HG03175 (cell line): ENCODE measurements at regions not wholly inside any gene's neighbourhood (a gene's known extent, or its start where the extent isn't known, plus 50 kb on each side); places are given as distances from the start of the nearest gene placed in this dataset.

Experiments
- ATAC-seq: cut with Tn5 transposase; IDR thresholded peaks from one replicate; pipeline ENCODE4 v1.9.1; 2021; ENCODE audit warnings: mild to moderate bottlenecking, moderate library complexity; ENCODE audit not compliant: unreplicated experiment

- no peak for ATAC-seq
Measured at GRCh38 chr10:130905921-130906320, 405.6 kb downstream of the TCERG1L start.

GRCh38 chr10:130910848-130911247 lies 400.7 kb downstream of the TCERG1L start:
- no peak for ATAC-seq

DNA sequence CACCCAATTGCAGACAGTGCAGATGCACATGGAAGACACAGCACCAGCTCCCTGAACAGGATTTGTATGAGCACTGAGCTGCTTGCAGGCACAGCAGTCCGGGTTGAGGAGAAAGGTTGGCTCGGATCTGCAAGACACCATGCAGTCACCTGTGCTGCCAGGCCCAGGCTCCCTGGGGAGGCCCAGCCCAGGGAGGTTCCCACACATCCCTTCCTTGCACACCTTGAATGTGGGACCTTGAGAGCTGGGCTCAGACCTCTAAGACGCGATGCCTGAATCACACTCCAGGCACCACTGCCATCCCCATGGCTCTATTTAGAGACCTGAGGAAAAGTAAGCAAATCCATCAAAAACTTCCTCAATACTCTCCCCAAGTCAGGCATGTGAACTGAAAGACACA lies 397.7 kb downstream of the TCERG1L start:
- no peak for ATAC-seq

DNA sequence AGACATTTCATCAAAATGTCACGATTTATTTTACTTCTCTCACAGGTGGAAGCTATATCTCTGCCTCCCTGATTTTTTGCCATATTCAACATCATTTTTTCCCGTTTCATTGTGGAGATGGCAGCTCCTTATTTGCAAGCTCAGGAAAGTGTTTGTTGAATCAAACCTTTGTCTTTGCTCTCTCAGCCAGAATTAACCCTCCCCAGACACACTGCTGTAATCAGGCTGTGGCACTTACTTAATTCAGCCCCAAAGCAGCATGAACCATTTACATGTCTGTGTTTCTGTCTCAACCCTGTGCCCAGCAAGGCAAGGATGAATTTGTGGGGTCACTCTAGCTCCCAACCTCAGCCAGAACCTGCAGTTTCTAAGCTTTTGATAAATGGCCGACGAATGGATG lies 397.2 kb downstream of the TCERG1L start:
- ATAC-seq, result no peak

DNA sequence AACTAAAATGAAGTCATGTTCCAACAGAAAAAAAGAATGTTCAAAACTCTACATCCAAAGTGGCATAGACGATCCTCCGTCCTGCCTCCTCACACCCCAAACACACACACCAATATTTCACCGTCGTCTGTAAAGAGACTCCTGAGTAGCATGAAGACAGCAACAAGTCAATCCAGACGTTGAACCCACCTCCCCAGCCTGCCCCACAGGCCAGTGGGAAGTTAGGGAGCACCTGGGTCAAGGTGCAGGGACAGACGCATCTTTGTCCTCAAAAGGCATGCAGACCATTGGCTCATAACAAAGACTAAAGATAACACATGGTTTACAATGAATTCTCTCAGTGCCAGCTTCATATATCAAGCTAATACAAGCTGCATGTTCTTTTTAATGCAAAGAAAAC lies 396.5 kb downstream of the TCERG1L start:
- no peak for ATAC-seq

- no peak for ATAC-seq
Measured at GRCh38 chr10:130921461-130921860, 390.1 kb downstream of the TCERG1L start.

DNA sequence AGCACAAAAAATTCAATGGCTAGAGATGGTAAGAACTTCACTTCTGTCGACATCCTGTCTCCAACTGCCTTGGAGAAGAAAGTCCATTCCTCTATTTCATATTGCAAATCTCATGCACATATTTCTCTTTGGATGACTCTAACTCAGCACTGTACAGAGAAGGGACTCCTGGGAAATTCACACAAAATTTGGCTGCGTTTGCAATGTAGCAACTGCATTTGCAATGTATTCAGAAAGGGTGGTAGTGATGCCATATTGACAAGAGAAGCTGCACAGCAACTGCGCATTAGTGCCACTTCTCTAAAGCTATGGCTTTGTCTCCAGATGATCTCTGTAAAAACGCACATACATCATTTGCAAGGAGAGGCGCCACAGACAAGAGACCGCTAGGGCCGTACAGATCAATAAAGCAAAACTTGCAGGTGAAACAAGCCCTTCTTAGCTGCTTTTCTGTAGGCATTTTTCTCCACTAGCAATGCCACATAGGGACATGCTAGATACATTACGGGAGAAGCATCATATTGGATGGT lies 389.5 kb downstream of the TCERG1L start:
- no peak for ATAC-seq

- ATAC-seq, result no peak
Measured at GRCh38 chr10:130923596-130923995, 387.9 kb downstream of the TCERG1L start.

DNA sequence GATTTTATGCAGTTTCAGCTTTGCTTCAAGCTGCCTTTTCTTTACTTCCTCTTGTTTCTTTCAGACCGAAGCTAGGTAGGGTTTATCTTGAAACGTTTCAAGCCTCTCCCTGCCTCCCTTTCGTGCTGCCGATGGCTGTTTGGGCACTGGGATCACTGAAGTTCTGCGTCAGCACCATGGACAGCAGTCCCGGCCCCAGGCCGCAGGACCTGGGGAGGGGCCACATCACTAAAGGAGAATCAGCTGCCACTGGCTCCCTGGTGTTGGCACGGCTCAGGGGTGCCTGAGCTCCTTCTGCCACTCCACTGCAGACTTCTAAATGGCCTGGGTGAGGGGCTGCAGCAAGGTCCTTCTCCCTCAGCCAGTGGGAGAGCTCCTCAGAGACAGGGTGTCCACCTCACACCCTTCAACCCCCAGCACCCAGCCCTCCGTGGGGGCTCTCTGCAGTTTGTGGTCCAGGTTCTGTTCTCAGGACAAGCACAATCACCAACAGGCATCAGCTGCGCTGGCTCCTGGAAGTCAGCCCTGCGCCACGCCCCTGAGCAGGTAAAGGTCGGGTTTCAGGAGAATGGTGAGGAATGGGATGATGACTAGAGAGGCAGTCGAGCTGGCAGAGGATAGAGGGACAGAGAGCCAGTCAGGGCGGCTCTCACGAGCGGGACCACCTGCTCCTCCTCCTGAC lies 387.2 kb downstream of the TCERG1L start:
- ATAC-seq, result no peak

DNA sequence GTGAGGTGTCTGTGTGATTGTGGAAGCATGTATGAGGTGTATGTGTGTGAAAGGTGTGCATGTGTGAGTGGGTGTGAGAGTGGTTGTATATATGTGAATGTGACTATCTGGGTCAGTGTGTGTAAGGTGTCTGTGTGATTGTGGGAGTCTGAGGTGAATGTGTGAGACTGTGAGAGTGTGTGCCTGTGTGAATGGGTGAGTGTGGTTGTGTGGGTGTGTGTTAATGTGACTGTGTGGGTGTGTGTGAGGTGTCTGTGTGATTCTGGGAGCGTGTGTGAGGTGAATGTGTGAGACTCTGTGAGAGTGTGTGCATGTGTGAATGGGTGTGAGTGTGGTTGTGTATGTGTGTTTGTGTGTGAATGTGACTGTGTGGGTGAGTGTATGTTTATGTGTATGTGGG lies 385.1 kb downstream of the TCERG1L start:
- ATAC-seq, result no peak

- ATAC-seq, result no peak
Measured at GRCh38 chr10:130927157-130927556, 384.4 kb downstream of the TCERG1L start.

- no peak for ATAC-seq
Measured at GRCh38 chr10:130928306-130928705, 383.2 kb downstream of the TCERG1L start.

DNA sequence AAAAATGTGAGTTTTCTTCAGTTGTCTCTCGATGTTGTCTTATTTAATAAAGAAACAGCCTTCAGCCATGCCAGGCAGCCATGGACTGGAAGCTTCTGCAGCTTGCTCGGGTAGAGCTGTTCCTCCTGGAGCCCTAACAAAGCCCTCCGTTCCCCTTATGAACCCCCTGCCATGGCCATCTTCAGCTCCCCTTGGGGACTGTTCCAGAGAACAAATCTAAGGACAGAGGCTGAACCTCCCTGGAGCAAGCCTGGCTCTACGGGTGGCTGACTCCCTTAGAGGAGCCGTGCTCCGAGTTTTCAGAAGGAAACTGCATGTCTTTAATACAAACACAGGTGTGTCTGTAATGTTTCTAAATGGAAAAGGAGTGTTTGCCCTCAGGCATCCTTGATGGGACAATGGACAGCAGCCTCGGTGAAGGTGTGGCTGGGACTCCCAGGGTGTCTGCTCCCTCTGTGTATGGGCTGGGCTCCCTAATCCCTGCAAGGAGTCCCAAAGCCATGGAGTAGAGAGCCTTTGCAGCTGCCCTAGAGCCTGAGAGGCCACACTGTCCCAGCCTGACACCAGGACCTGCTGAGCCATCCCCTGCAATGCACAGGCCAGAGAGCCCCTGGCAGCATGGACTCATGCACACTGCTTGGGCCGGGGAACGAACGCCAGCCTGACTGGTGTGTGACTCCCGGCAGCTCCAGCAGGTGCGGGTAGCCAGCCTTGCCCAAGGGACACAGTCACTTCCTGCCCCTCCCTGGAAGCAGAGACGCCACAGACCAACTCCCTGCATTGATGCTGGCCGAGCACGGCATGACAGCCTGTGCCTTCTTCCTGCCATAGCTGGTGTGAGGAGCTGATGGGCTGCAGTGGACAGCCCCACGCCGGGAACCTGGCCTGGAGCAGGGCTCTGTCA lies 381.8 kb downstream of the TCERG1L start:
- no peak for ATAC-seq

DNA sequence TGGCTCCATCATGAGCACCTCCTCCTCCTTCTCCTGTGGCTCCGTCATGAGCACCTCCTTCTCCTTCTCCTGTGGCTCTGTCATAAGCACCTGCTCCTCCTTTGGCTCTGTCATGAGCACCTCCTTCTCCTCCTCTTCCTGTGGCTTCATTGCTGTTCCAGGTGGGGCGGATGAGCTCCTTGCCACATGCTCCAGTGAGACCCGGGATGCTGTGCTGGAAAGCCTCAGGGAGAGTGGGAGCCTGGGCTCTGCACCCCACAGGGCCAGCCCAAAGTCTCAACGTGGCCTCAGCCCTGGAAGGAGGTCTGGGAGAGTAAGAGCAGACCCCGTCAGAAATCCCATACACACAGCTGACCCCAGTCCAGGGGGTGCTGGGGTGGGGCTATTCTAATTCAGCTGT lies 380.7 kb downstream of the TCERG1L start:
- ATAC-seq, result no peak

DNA sequence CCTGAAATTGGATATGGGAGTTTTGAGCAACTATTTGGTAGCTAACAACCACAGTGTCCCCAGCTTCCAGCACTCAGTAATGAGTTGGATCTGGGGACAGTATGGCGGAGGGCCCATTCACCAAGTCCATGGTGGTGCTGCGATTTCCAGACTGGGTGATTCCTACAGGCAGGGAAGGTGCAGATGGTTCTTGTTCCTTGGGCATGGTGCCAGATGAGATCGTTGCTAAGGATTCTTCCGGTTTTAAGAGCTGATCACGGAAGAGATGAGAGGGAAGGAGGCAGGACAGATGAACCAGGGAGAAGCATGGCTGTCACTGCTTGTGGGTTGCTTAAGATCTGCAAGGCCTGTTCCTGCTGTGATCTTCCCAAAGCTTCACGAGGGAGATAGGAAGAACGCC lies 380.3 kb downstream of the TCERG1L start:
- no peak for ATAC-seq

DNA sequence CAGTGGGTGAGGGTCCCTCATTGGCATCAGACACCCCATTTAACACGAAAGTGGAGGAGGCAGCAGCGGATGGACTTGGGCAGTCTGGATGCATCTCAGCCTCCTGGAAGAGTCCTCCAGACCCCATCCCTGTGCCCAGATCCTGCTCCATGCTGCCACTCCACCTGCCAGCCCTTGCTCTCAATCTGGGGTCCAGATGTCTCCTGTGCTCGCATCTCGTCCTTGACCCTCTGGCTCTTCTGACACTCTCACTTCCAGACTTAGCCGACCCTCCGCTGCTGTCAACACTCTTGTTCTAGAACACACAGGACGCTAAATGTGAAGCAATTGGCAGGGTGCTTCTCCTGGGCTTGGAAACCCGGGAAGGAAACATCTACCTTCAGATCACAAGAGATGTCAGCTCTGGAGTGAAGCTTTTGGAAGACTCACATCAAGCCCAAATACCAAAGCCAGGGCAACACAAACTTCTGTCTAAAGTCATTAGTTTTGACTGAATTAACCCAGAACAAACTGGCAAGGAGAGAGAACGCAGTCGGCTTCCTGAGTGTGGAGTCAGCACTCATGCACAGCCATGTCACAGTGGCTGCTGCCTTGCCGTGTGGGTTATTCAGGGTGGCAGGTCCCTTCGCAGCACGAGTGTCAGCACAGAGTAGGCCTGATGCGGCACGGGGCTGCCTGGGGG lies 379.1 kb downstream of the TCERG1L start:
- ATAC-seq, result no peak

DNA sequence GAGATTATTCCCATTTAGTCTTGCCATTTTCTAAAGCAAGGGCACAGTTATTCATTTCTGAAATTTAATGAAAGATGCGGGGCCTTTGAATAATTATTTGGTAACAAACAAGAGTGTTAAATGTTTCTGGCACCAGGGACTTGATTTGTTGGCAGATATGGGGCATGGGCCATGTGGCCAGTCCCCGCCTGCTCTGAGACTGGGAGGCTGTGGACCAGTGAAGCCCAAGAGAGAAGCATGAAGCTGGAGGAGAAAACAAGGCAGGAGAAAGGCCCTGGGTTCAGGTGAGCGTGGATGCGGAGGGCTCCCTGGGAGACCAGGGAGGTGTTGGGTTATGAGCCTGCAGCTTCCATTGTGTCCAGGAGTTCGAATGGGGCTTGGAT lies 378.5 kb downstream of the TCERG1L start:
- ATAC-seq, result no peak

GRCh38 chr10:130934293-130935127 lies 377.0 kb downstream of the TCERG1L start:
- ATAC-seq, result no peak

GRCh38 chr10:130935128-130935439 lies 376.4 kb downstream of the TCERG1L start:
- no peak for ATAC-seq

- no peak for ATAC-seq
Measured at GRCh38 chr10:130935897-130936550, 375.5 kb downstream of the TCERG1L start.
